HEK293 (cell line): ENCODE measurements at regions not wholly inside any gene's neighbourhood (a gene's known extent, or its start where the extent isn't known, plus 50 kb on each side); places are given as distances from the start of the nearest gene placed in this dataset.

Source experiments
- CTCF ChIP-seq: fragments of 450-650 bp; formaldehyde crosslinking; IDR thresholded peaks from 2 replicates; pipeline ENCODE4 v1.5.1; 2016; ENCODE audit warnings: missing biosample characterization, missing genetic modification characterization
- REST ChIP-seq: fragments of 450-650 bp; formaldehyde crosslinking; IDR thresholded peaks from 2 replicates; pipeline ENCODE4 v1.5.1; 2016; ENCODE audit warnings: missing biosample characterization, missing genetic modification characterization
- ZNF16 ChIP-seq: fragments of 450-650 bp; formaldehyde crosslinking; IDR thresholded peaks from 2 replicates; pipeline ENCODE4 v1.5.1; 2016; ENCODE audit warnings: low read depth, missing biosample characterization, missing genetic modification characterization
- ZNF510 ChIP-seq: fragments of 450-650 bp; formaldehyde crosslinking; IDR thresholded peaks from 2 replicates; pipeline ENCODE4 v1.5.1; 2018; ENCODE audit warnings: mild to moderate bottlenecking, missing genetic modification characterization, missing biosample characterization; ENCODE audit not compliant: insufficient replicate concordance
- TF ChIP-seq, protein P1 (sequence below): fragments of 450-650 bp; formaldehyde crosslinking; IDR thresholded peaks from 2 replicates; pipeline ENCODE4 v1.5.1; 2016; ENCODE audit warnings: missing biosample characterization, missing genetic modification characterization

DNA sequence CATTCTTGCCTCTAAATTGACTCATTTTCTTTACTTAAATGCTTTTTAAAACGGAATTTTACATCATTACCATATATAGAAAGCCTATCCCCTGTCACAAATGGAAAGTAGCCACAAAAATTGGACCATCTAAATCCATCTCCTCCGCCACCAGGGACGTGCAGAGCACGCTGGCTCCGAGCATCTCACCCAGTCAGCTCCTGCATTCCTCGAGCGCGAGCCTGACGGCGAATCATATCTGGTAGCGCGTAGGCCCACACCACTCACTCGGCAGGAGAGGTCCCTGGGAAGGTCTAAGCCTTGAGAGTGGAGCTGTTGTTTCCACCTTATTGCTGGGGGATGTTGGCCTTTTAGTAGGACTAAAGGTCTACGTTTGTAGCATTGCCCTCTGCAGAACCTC is 152.4 kb downstream of the TRIM29 start:
- TF ChIP-seq CTCF (tag by site-specific recombination) = no peak
- no peak for TF ChIP-seq ZNF510 (tag by site-specific recombination)
- no peak for TF ChIP-seq ZNF16
- TF ChIP-seq, protein P1, sequence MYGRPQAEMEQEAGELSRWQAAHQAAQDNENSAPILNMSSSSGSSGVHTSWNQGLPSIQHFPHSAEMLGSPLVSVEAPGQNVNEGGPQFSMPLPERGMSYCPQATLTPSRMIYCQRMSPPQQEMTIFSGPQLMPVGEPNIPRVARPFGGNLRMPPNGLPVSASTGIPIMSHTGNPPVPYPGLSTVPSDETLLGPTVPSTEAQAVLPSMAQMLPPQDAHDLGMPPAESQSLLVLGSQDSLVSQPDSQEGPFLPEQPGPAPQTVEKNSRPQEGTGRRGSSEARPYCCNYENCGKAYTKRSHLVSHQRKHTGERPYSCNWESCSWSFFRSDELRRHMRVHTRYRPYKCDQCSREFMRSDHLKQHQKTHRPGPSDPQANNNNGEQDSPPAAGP (tag by site-specific recombination) = no peak
- no peak for TF ChIP-seq REST (tag by site-specific recombination)
